SK-N-SH treated with all-trans-retinoic acid at 6 μM for 48 hours (cell line): ENCODE measurements at regions not wholly inside any gene's neighbourhood (a gene's known extent, or its start where the extent isn't known, plus 50 kb on each side); places are given as distances from the start of the nearest gene placed in this dataset.

Experiments used
- ARNTL ChIP-seq: fragments of 450-650 bp; formaldehyde crosslinking; IDR thresholded peaks from 2 replicates; pipeline ENCODE4 v1.5.0; 2020; ENCODE audit warnings: low read depth, mild to moderate bottlenecking, moderate library complexity, borderline replicate concordance
- BACH2 ChIP-seq: fragments of 250-450 bp; sonication (Bioruptor Pico); IDR thresholded peaks from 2 replicates; pipeline ENCODE4 v1.9.0; 2021; ENCODE audit warnings: mild to moderate bottlenecking, borderline replicate concordance
- CREB5 ChIP-seq: fragments of 250-450 bp; sonication (Bioruptor Pico); IDR thresholded peaks from 2 replicates; pipeline ENCODE4 v1.5.1; 2020; ENCODE audit warnings: low read depth, mild to moderate bottlenecking, moderate library complexity
- CSDC2 ChIP-seq: fragments of 250-450 bp; sonication (Bioruptor Pico); IDR thresholded peaks from 2 replicates; pipeline ENCODE4 v1.5.0; 2020; ENCODE audit warnings: mild to moderate bottlenecking, moderate library complexity
- GLIS3 ChIP-seq: fragments of 250-450 bp; sonication (Bioruptor Pico); IDR thresholded peaks from 2 replicates; pipeline ENCODE4 v1.5.0; 2020; ENCODE audit warnings: mild to moderate bottlenecking, moderate library complexity
- ISL1 ChIP-seq: fragments of 250-450 bp; sonication (Bioruptor Pico); IDR thresholded peaks from 2 replicates; pipeline ENCODE4 v2.1.2; 2022; ENCODE audit warnings: mild to moderate bottlenecking, moderate library complexity
- POU6F1 ChIP-seq: fragments of 250-450 bp; sonication (Bioruptor Pico); IDR thresholded peaks from 2 replicates; pipeline ENCODE4 v1.8.0; 2021; ENCODE audit warnings: low read depth, mild to moderate bottlenecking, moderate library complexity, borderline replicate concordance
- SNAI2 ChIP-seq: fragments of 250-450 bp; sonication (Bioruptor Pico); IDR thresholded peaks from 2 replicates; pipeline ENCODE4 v1.5.0; 2020; ENCODE audit warnings: mild to moderate bottlenecking, moderate library complexity
- ZFP3 ChIP-seq: fragments of 250-450 bp; sonication (Bioruptor Pico); IDR thresholded peaks from 2 replicates; pipeline ENCODE4 v1.5.0; 2020; ENCODE audit warnings: mild to moderate bottlenecking, moderate library complexity
- ZFP30 ChIP-seq: fragments of 450-650 bp; formaldehyde crosslinking; IDR thresholded peaks from 2 replicates; pipeline ENCODE4 v1.5.0; 2022; ENCODE audit warnings: mild to moderate bottlenecking, moderate library complexity

DNA sequence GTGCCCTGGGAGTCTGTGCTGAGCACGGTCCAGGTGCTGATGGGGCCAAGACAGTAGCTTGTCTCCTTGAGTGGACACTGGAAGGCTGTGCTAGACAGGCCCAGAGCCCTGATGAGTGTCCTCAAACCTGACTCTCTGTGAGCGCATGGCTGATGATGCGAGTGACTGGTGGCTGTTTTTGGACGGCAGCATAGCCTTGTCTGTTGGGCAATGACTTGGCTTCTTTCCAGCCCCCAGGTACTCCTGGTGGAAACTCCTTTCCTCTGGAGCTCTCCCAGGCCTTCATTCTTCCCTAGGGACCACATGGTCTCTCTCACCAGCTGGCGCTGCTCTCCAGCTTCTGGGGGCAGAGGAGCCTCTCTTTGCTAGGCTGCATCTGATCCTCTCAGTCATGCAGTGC, 207.6 kb upstream of the SMIM21 start:
- no peak for TF ChIP-seq POU6F1 (CRISPR knock-in tag)
- TF ChIP-seq CREB5 (CRISPR knock-in tag): no peak
- TF ChIP-seq ARNTL (CRISPR knock-in tag): no peak
- TF ChIP-seq ISL1: no peak
- TF ChIP-seq CSDC2 (CRISPR knock-in tag): no peak
- TF ChIP-seq SNAI2: no peak
- TF ChIP-seq GLIS3 (CRISPR knock-in tag): no peak
- no peak for TF ChIP-seq BACH2 (CRISPR knock-in tag)
- no peak for TF ChIP-seq ZFP3
- TF ChIP-seq ZFP30 (CRISPR knock-in tag): no peak
